Loucy (cell line): ENCODE measurements at regions not wholly inside any gene's neighbourhood (a gene's known extent, or its start where the extent isn't known, plus 50 kb on each side); places are given as distances from the start of the nearest gene placed in this dataset.

ENCODE experiments used
- CTCF ChIP-seq: fragments of 200-600 bp; sonication (generic); conservative IDR thresholded peaks from 2 replicates; pipeline ENCODE4 v1.5.1; 2014; ENCODE audit warnings: mild to moderate bottlenecking, antibody characterized with exemption, low read length
- EZH2phosphoT487 ChIP-seq: fragments of 200-600 bp; IDR thresholded peaks from 2 replicates; pipeline ENCODE4 v1.6.1; 2018; ENCODE audit warnings: antibody characterized with exemption, mild to moderate bottlenecking, moderate library complexity, borderline replicate concordance

GRCh38 chr16:31706318-31706717 lies 167.3 kb upstream of the ZNF267 start:
- TF ChIP-seq CTCF (no peak), EZH2phosphoT487 (no peak)
